ENCODE measurements at regions not wholly inside any gene's neighbourhood (a gene's known extent, or its start where the extent isn't known, plus 50 kb on each side); places are given as distances from the start of the nearest gene placed in this dataset.

GRCh38 chr7:96547371-96547811 lies 162.3 kb downstream of the SEM1 start:
- H3K4me1 Mint-ChIP-seq (ENCODE audit: low read depth, unreplicated experiment), result peaks cover 20% of the 10 kb centered on the region
- CTCF ChIA-PET, result no interaction called here
- H3K27ac Mint-ChIP-seq (ENCODE audit: unreplicated experiment), result no peak overlapping the region
- H3K36me3 Mint-ChIP-seq (ENCODE audit: insufficient read depth, unreplicated experiment), result no peaks in the 10 kb centered on the region
- BruUV-seq (replicated peaks), result no TSS peak
- H3K27me3 Mint-ChIP-seq (ENCODE audit: unreplicated experiment), result no peaks in the 10 kb centered on the region
- no peak for TF ChIP-seq CTCF (IDR thresholded peaks at IDR 0.05; ENCODE audit: unreplicated experiment)
- no peak overlapping the region for H3K4me3 Mint-ChIP-seq (ENCODE audit: low read depth, unreplicated experiment)
- DNase-seq, result no peak
- no peaks in the 10 kb centered on the region for H3K9me3 Mint-ChIP-seq (ENCODE audit: low read depth, unreplicated experiment)
- intact Hi-C loops (cut with micrococcal nuclease; ENCODE audit: unreplicated experiment), result loop anchor here (10.0 kb wide), 1 partner anchor 133 kb away; no protein-coding TSS in a partner anchor

- no peak for TF ChIP-seq CTCF (IDR thresholded peaks at IDR 0.05; ENCODE audit: unreplicated experiment)
These were observed 163.2 kb downstream of the SEM1 start for GRCh38 chr7:96546426-96546825.

GRCh38 chr7:96539471-96539870 lies 170.2 kb downstream of the SEM1 start:
- Mint-ChIP-seq H3K27ac (ENCODE audit: unreplicated experiment) (no peak overlapping the region), H3K36me3 (ENCODE audit: insufficient read depth, unreplicated experiment) (no peaks in the 10 kb centered on the region), H3K4me3 (ENCODE audit: low read depth, unreplicated experiment) (no peak overlapping the region), H3K4me1 (ENCODE audit: low read depth, unreplicated experiment) (no peaks in the 10 kb centered on the region), H3K9me3 (ENCODE audit: low read depth, unreplicated experiment) (no peaks in the 10 kb centered on the region), H3K27me3 (ENCODE audit: unreplicated experiment) (no peaks in the 10 kb centered on the region)
- no TSS peak for BruUV-seq (replicated peaks)
- TF ChIP-seq CTCF (IDR thresholded peaks at IDR 0.05; ENCODE audit: unreplicated experiment), result no peak
- intact Hi-C loops (cut with micrococcal nuclease; ENCODE audit: unreplicated experiment), result no loop called here
- no peak for DNase-seq
- CTCF ChIA-PET, result no interaction called here

More at GRCh38 chr7:96546426-96546825, 163.2 kb downstream of the SEM1 start:
- no peak overlapping the region for H3K4me3 Mint-ChIP-seq (ENCODE audit: low read depth, unreplicated experiment)
- H3K4me1 Mint-ChIP-seq (ENCODE audit: low read depth, unreplicated experiment), result peaks cover 20% of the 10 kb centered on the region
- intact Hi-C loops (cut with micrococcal nuclease; ENCODE audit: unreplicated experiment), result loop anchor here (10.0 kb wide), 1 partner anchor 132 kb away; no protein-coding TSS in a partner anchor
- H3K27ac Mint-ChIP-seq (ENCODE audit: unreplicated experiment), result no peak overlapping the region
- H3K9me3 Mint-ChIP-seq (ENCODE audit: low read depth, unreplicated experiment), result no peaks in the 10 kb centered on the region
- no TSS peak for BruUV-seq (replicated peaks)
- no peaks in the 10 kb centered on the region for H3K36me3 Mint-ChIP-seq (ENCODE audit: insufficient read depth, unreplicated experiment)
- CTCF ChIA-PET, result no interaction called here
- H3K27me3 Mint-ChIP-seq (ENCODE audit: unreplicated experiment), result no peaks in the 10 kb centered on the region
- DNase-seq, result no peak

GRCh38 chr7:96538632-96539031 lies 171.0 kb downstream of the SEM1 start:
- H3K27me3 Mint-ChIP-seq (ENCODE audit: unreplicated experiment), result peaks cover 2% of the 10 kb centered on the region
- BruUV-seq (replicated peaks), result no TSS peak

More at GRCh38 chr7:96538632-96539031, 171.0 kb downstream of the SEM1 start:
- no peaks in the 10 kb centered on the region for H3K36me3 Mint-ChIP-seq (ENCODE audit: insufficient read depth, unreplicated experiment)
- no peaks in the 10 kb centered on the region for H3K9me3 Mint-ChIP-seq (ENCODE audit: low read depth, unreplicated experiment)
- intact Hi-C loops (cut with micrococcal nuclease; ENCODE audit: unreplicated experiment), result no loop called here
- H3K27ac Mint-ChIP-seq (ENCODE audit: unreplicated experiment), result no peak overlapping the region
- H3K4me3 Mint-ChIP-seq (ENCODE audit: low read depth, unreplicated experiment), result no peak overlapping the region
- no peak for DNase-seq
- no peak for TF ChIP-seq CTCF (IDR thresholded peaks at IDR 0.05; ENCODE audit: unreplicated experiment)
- CTCF ChIA-PET, result no interaction called here
- H3K4me1 Mint-ChIP-seq (ENCODE audit: low read depth, unreplicated experiment), result no peaks in the 10 kb centered on the region

All from Calu3 (cell line).